MCF 10A (cell line): ENCODE measurements at regions not wholly inside any gene's neighbourhood (a gene's known extent, or its start where the extent isn't known, plus 50 kb on each side); places are given as distances from the start of the nearest gene placed in this dataset.

Experiments used
- BruUV-seq: library from RNA; stranded (reverse); fragments of 400-500 nt; replicated peaks from 2 replicates; lab custom pipeline; 2021; lab: Mats Ljungman, UMichigan
- CTCF ChIA-PET: fragments of 300-600 bp; sonication (Branson Sonifier 250); formaldehyde crosslinking; extraction: SDS; loops from one replicate; lab custom pipeline; 2021; ENCODE audit warnings: antibody characterized with exemption, inconsistent platforms; lab: Yijun Ruan, JAX
- POLR2A ChIA-PET: fragments of 300-600, 350-650 bp; sonication (Branson Sonifier 250); formaldehyde crosslinking; extraction: SDS; loops from one replicate; lab custom pipeline; 2020; ENCODE audit warnings: antibody characterized with exemption, inconsistent platforms; lab: Yijun Ruan, JAX
- DNase-seq: peaks from one replicate; pipeline ENCODE4 v3.0.0-alpha.2; 2018; ENCODE audit not compliant: unreplicated experiment
- H3K27ac Mint-ChIP-seq: one replicate; pipeline ENCODE4 v1.8.0; 2022; ENCODE audit warnings: mild to moderate bottlenecking, low read depth, mixed read lengths; ENCODE audit not compliant: unreplicated experiment
- H3K27me3 Mint-ChIP-seq: one replicate; pipeline ENCODE4 v1.8.0; 2022; ENCODE audit warnings: mixed read lengths; ENCODE audit not compliant: insufficient read depth, unreplicated experiment
- H3K36me3 Mint-ChIP-seq: one replicate; pipeline ENCODE4 v1.8.0; 2022; ENCODE audit warnings: mild to moderate bottlenecking, moderate library complexity, mixed read lengths; ENCODE audit not compliant: insufficient read depth, unreplicated experiment
- H3K4me1 Mint-ChIP-seq: one replicate; pipeline ENCODE4 v1.8.0; 2022; ENCODE audit warnings: mixed read lengths; ENCODE audit not compliant: insufficient read depth, unreplicated experiment
- H3K4me3 Mint-ChIP-seq: one replicate; pipeline ENCODE4 v1.8.0; 2022; ENCODE audit warnings: mild to moderate bottlenecking, moderate library complexity, mixed read lengths; ENCODE audit not compliant: unreplicated experiment
- H3K9me3 Mint-ChIP-seq: one replicate; pipeline ENCODE4 v1.8.0; 2022; ENCODE audit warnings: mixed read lengths; ENCODE audit not compliant: unreplicated experiment
- intact Hi-C: fragments of 100-400 bp; cut with micrococcal nuclease; formaldehyde crosslinking; loops from 2 replicates; pipeline ENCODE4 v1.14.1; 2022
- TF ChIP-seq, protein P1 (sequence below): fragments of 200-600 bp; IDR thresholded peaks from one replicate; pipeline ENCODE4 v1.8.0; 2022; ENCODE audit warnings: antibody characterized with exemption, mild to moderate bottlenecking; ENCODE audit not compliant: unreplicated experiment

- Mint-ChIP-seq H3K4me1 (peaks cover 9% of the 10 kb centered on the region), H3K9me3 (no peaks in the 10 kb centered on the region), H3K4me3 (no peak overlapping the region), H3K27ac (peak overlapping the region; percentile 85), H3K36me3 (peaks cover 95% of the 10 kb centered on the region), H3K27me3 (no peaks in the 10 kb centered on the region)
- intact Hi-C loops = loop anchor here (2.0 kb wide), 1 partner anchor 55 kb away; no protein-coding TSS in a partner anchor
- ChIA-PET POLR2A (interaction anchor here (0.8 to 7.0 kb wide), 4 partner anchors 11 to 49 kb away, joined by 3 to 45 read pairs (median 12); no protein-coding TSS in a partner anchor), CTCF (interaction anchor here (0.7 kb wide), 1 partner anchor 281 kb away, joined by 3 read pairs; no protein-coding TSS in a partner anchor)
- TF ChIP-seq, protein P1, sequence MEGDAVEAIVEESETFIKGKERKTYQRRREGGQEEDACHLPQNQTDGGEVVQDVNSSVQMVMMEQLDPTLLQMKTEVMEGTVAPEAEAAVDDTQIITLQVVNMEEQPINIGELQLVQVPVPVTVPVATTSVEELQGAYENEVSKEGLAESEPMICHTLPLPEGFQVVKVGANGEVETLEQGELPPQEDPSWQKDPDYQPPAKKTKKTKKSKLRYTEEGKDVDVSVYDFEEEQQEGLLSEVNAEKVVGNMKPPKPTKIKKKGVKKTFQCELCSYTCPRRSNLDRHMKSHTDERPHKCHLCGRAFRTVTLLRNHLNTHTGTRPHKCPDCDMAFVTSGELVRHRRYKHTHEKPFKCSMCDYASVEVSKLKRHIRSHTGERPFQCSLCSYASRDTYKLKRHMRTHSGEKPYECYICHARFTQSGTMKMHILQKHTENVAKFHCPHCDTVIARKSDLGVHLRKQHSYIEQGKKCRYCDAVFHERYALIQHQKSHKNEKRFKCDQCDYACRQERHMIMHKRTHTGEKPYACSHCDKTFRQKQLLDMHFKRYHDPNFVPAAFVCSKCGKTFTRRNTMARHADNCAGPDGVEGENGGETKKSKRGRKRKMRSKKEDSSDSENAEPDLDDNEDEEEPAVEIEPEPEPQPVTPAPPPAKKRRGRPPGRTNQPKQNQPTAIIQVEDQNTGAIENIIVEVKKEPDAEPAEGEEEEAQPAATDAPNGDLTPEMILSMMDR = no peak
- BruUV-seq = no TSS peak
- no peak for DNase-seq
Observed at GRCh38 chr9:739362-739761, 102.1 kb upstream of the DMRT1 start.

DNA sequence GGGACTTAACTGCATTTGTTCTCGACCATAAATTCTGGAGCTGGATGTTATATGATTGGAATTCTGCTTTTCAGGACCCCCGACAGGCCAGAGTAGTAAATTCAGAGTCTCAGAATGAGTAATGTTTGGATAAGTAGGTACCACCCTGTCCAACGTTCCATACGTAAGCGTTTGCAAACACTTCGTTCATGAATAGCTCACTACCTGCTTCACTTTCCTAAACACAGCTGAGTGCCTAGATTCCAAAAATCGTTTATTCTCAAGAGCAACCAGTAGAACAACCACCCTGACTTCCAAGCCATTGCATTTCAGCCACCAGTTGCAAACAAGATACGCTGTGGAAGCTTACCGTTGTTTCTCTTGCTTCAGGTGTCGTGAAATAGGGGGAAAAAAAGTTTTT, 101.3 kb upstream of the DMRT1 start:
- intact Hi-C loops = no loop called here
- no peak overlapping the region for H3K4me3 Mint-ChIP-seq
- CTCF ChIA-PET = interaction anchor here (0.6 to 0.8 kb wide), 2 partner anchors 127 to 192 kb away, joined by 3 read pairs; no protein-coding TSS in a partner anchor
- no TSS peak for BruUV-seq
- H3K4me1 Mint-ChIP-seq = peaks cover 9% of the 10 kb centered on the region
- H3K36me3 Mint-ChIP-seq = peaks cover 95% of the 10 kb centered on the region
- TF ChIP-seq, protein P1 = no peak
- no peak overlapping the region for H3K27ac Mint-ChIP-seq
- H3K27me3 Mint-ChIP-seq = no peaks in the 10 kb centered on the region
- POLR2A ChIA-PET = interaction anchor here (0.8 to 7.0 kb wide), 4 partner anchors 10 to 48 kb away, joined by 3 to 45 read pairs (median 4); no protein-coding TSS in a partner anchor
- H3K9me3 Mint-ChIP-seq = no peaks in the 10 kb centered on the region
- no peak for DNase-seq

DNA sequence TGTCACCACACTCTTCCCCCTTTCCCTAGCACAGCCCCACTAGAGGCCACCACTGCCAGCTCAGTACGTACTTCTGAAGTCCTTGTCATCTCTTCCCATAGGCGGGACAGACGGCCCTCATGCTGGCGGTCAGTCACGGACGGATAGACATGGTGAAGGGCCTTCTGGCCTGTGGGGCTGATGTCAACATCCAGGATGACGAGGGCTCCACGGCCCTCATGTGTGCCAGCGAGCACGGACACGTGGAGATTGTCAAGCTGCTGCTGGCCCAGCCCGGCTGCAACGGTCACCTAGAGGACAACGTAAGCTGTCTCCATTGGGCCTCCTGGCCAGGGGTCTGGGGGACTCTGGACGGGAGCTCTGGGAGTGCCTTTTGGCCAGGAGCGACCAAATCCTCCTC, 99.4 kb upstream of the DMRT1 start:
- TF ChIP-seq, protein P1 = no peak
- peaks cover 97% of the 10 kb centered on the region for H3K36me3 Mint-ChIP-seq
- no peak overlapping the region for H3K4me3 Mint-ChIP-seq
- ChIA-PET POLR2A (interaction anchor here (7.0 kb wide), 1 partner anchor 8 kb away, joined by 45 read pairs; no protein-coding TSS in a partner anchor), CTCF (interaction anchor here (0.6 kb wide), 3 partner anchors 65 to 358 kb away, joined by 3 to 5 read pairs (median 3); no protein-coding TSS in a partner anchor)
- peak overlapping the region; percentile 29 for H3K27ac Mint-ChIP-seq
- no peak for DNase-seq
- H3K27me3 Mint-ChIP-seq = no peaks in the 10 kb centered on the region
- peaks cover 9% of the 10 kb centered on the region for H3K4me1 Mint-ChIP-seq
- no TSS peak for BruUV-seq
- H3K9me3 Mint-ChIP-seq = no peaks in the 10 kb centered on the region
- intact Hi-C loops = no loop called here

GRCh38 chr9:742914-743589, 98.4 kb upstream of the DMRT1 start:
- Mint-ChIP-seq H3K36me3 (peaks cover 97% of the 10 kb centered on the region), H3K27ac (no peak overlapping the region), H3K4me1 (peaks cover 9% of the 10 kb centered on the region), H3K4me3 (no peak overlapping the region), H3K9me3 (no peaks in the 10 kb centered on the region), H3K27me3 (no peaks in the 10 kb centered on the region)
- CTCF ChIA-PET = interaction anchor here (0.5 to 1.0 kb wide), 3 partner anchors 9 to 266 kb away, joined by 3 to 4 read pairs (median 3); no protein-coding TSS in a partner anchor
- no TSS peak for BruUV-seq
- POLR2A ChIA-PET = interaction anchor here (0.6 to 7.0 kb wide), 2 partner anchors 7 to 161 kb away, joined by 3 to 45 read pairs; no protein-coding TSS in a partner anchor
- intact Hi-C loops = no loop called here
- TF ChIP-seq, protein P1 = no peak
- DNase-seq = no peak
